SU-DHL-6 (cell line): ENCODE measurements at regions not wholly inside any gene's neighbourhood (a gene's known extent, or its start where the extent isn't known, plus 50 kb on each side); places are given as distances from the start of the nearest gene placed in this dataset.
"Not testable (repeated sequence)": the region's sequence is repeated elsewhere in the genome, so short reads cannot be mapped to it uniquely, and the experiment has no call there.

Source experiments
- H2AFZ ChIP-seq: fragments of 200-600 bp; sonication (generic); 2 replicates; pipeline ENCODE4 v1.6.1; 2014; ENCODE audit warnings: low read depth, mild to moderate bottlenecking, moderate library complexity, mixed read lengths, antibody characterized with exemption, low read length; ENCODE audit not compliant: severe bottlenecking
- H3F3A ChIP-seq: fragments of 200-600 bp; shearing (Covaris generic); 2 replicates; pipeline ENCODE4 v1.6.0; 2016; ENCODE audit warnings: antibody characterized with exemption, mild to moderate bottlenecking; ENCODE audit not compliant: insufficient read depth
- H3K27ac ChIP-seq: fragments of 200-600 bp; sonication (generic); 2 replicates; pipeline ENCODE4 v1.5.1; 2016; ENCODE audit warnings: low read depth, mild to moderate bottlenecking, low read length, moderate library complexity, mixed read lengths
- H3K27me3 ChIP-seq: fragments of 200-600 bp; sonication (generic), shearing (Covaris generic); 2 replicates; pipeline ENCODE4 v1.6.0; 2014; ENCODE audit warnings: mild to moderate bottlenecking, low read length
- H3K36me3 ChIP-seq: fragments of 200-600 bp; sonication (generic); 2 replicates; pipeline ENCODE4 v1.6.1; 2014; ENCODE audit warnings: mild to moderate bottlenecking, low read length, mixed read lengths
- H3K4me2 ChIP-seq: fragments of 300-600, 200-600 bp; shearing (Covaris generic), sonication (generic); 2 replicates; pipeline ENCODE4 v1.6.0; 2014; ENCODE audit warnings: low read length, low read depth, mild to moderate bottlenecking; ENCODE audit not compliant: poor library complexity, severe bottlenecking
- H3K4me3 ChIP-seq: fragments of 200-600 bp; sonication (generic); 2 replicates; pipeline ENCODE4 v1.5.1; 2014; ENCODE audit warnings: antibody characterized with exemption, low read length, mild to moderate bottlenecking, mixed read lengths; ENCODE audit not compliant: insufficient read depth, poor library complexity, severe bottlenecking
- H3K79me2 ChIP-seq: fragments of 200-600 bp; sonication (generic); 2 replicates; pipeline ENCODE4 v1.6.1; 2014; ENCODE audit warnings: mild to moderate bottlenecking, low read length, moderate library complexity; ENCODE audit not compliant: insufficient read depth
- H3K9ac ChIP-seq: fragments of 200-600 bp; sonication (generic); 2 replicates; pipeline ENCODE4 v1.7.0; 2014; ENCODE audit warnings: mild to moderate bottlenecking, low read length
- H3K9me2 ChIP-seq: fragments of 200-600 bp; sonication (generic); replicated peaks from 2 replicates; pipeline ENCODE4 v1.6.1; 2014; ENCODE audit warnings: low read length; ENCODE audit not compliant: insufficient read depth
- H3K9me3 ChIP-seq: fragments of 200-600 bp; sonication (generic); 2 replicates; pipeline ENCODE4 v1.6.1; 2014; ENCODE audit warnings: low read length, mixed read lengths; ENCODE audit not compliant: insufficient read depth
- H4K20me1 ChIP-seq: fragments of 200-600 bp; sonication (generic); 2 replicates; pipeline ENCODE4 v1.6.1; 2014; ENCODE audit warnings: low read depth, mild to moderate bottlenecking, antibody characterized with exemption, low read length, moderate library complexity, mixed read lengths
- CTCF ChIP-seq: fragments of 200-600 bp; sonication (generic); IDR thresholded peaks from one replicate; pipeline ENCODE4 v1.5.1; 2017; ENCODE audit warnings: antibody characterized with exemption, mild to moderate bottlenecking, low read length, moderate library complexity; ENCODE audit not compliant: insufficient read depth, poor library complexity, severe bottlenecking
- EZH2phosphoT487 ChIP-seq: fragments of 200-600 bp; sonication (generic), shearing (Covaris generic); conservative IDR thresholded peaks from 2 replicates; pipeline ENCODE4 v1.6.1; 2018; ENCODE audit warnings: mild to moderate bottlenecking, antibody characterized with exemption, low read length, moderate library complexity, mixed read lengths

DNA sequence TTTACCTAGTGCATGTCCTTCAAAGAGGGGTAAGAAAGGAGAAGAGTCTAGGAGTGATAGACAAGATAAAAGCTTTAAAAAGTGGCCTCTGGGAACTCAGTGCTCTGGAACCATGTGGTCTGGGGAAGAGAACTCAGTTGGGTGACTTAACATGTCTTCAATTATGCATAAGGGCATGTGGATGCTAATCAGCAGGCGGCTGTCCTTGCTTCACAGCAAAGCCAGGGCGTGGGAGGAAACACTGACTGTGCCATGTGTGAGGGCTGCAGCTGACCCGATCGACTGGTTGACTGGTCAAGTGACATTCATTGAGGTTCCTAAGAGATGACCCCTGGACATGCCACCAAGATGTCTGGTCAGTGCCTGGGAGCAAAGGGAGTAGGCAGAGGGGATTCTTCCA, 1053.8 kb downstream of the BCL11B start:
- Histone ChIP-seq H3K36me3 (no peaks in the 10 kb centered on the region), H3K9ac (no peak overlapping the region), H3F3A (no peaks in the 10 kb centered on the region), H3K9me2 (no peaks in the 10 kb centered on the region), H3K4me3 (no peak overlapping the region), H3K27ac (no peak overlapping the region), H3K27me3 (no peaks in the 10 kb centered on the region), H4K20me1 (no peaks in the 10 kb centered on the region), H3K4me2 (no peak overlapping the region), H3K9me3 (no peaks in the 10 kb centered on the region), H3K79me2 (no peaks in the 10 kb centered on the region), H2AFZ (no peak overlapping the region)
- TF ChIP-seq CTCF, result no peak
- TF ChIP-seq EZH2phosphoT487, result no peak

GRCh38 chr14:98219638-98220037, 1052.4 kb downstream of the BCL11B start:
- H3K9me3 ChIP-seq, result no peaks in the 10 kb centered on the region
- H3F3A ChIP-seq, result no peaks in the 10 kb centered on the region
- H4K20me1 ChIP-seq, result no peaks in the 10 kb centered on the region
- H3K36me3 ChIP-seq, result no peaks in the 10 kb centered on the region
- H3K79me2 ChIP-seq, result no peaks in the 10 kb centered on the region
- no peaks in the 10 kb centered on the region for H3K9me2 ChIP-seq
- H2AFZ ChIP-seq, result no peak overlapping the region
- H3K4me3 ChIP-seq, result no peak overlapping the region
- H3K27ac ChIP-seq, result no peak overlapping the region
- TF ChIP-seq EZH2phosphoT487, result no peak
- no peak for TF ChIP-seq CTCF
- no peak overlapping the region for H3K4me2 ChIP-seq
- H3K9ac ChIP-seq, result no peak overlapping the region
- H3K27me3 ChIP-seq, result no peaks in the 10 kb centered on the region

DNA sequence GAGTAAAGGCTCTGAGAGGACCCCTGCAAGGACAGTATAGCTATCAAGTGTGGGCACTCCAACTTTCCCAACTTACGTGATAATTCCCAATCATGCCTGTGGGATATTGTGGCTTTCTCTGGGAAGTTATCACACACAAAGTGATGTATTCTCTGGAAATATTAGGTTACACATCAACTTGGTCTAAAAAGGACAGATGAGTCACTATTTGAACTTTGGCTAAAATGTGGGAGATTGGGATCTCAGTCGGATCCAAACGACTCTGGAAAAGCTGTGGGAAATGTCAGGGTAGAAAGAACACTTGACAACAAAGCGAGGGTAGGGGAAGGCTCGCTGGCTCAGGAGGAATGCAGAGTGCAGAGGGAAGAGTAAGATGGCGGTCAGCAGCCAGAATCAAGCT, 1048.9 kb downstream of the BCL11B start:
- H3K9ac ChIP-seq, result no peak overlapping the region
- no peak overlapping the region for H3K4me2 ChIP-seq
- H3F3A ChIP-seq, result no peaks in the 10 kb centered on the region
- H3K27ac ChIP-seq, result no peak overlapping the region
- H4K20me1 ChIP-seq, result no peaks in the 10 kb centered on the region
- no peaks in the 10 kb centered on the region for H3K27me3 ChIP-seq
- TF ChIP-seq EZH2phosphoT487, result no peak
- no peak for TF ChIP-seq CTCF
- no peaks in the 10 kb centered on the region for H3K36me3 ChIP-seq
- no peaks in the 10 kb centered on the region for H3K9me3 ChIP-seq
- no peaks in the 10 kb centered on the region for H3K79me2 ChIP-seq
- no peak overlapping the region for H2AFZ ChIP-seq
- H3K4me3 ChIP-seq, result no peak overlapping the region
- no peaks in the 10 kb centered on the region for H3K9me2 ChIP-seq

DNA sequence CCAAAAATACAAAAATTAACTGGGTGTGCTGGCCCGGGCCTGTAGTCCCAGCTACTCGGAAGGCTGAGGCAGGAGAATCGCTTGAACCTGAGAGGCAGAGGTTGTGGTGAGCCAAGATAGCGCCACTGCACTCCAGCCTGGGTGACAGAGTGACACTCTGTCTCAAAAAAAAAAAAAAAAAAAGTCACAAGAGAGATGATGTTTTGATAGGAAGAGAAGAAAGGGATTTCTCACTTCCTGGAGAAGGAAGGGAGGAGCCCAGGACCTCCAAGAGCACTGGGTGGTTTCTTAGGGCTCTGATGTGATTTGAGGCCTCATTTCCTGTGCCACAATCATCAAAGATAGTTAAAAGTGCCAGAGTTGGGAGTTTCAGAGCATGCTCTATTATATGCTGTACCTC, 1048.3 kb downstream of the BCL11B start:
- H3K4me3 ChIP-seq, H3K9ac ChIP-seq, H3K36me3 ChIP-seq, H2AFZ ChIP-seq, H3F3A ChIP-seq, H4K20me1 ChIP-seq, H3K27ac ChIP-seq, H3K27me3 ChIP-seq, H3K9me3 ChIP-seq, H3K79me2 ChIP-seq, H3K4me2 ChIP-seq, H3K9me2 ChIP-seq: not testable (repeated sequence)
